ENCODE measurements at regions not wholly inside any gene's neighbourhood (a gene's known extent, or its start where the extent isn't known, plus 50 kb on each side); places are given as distances from the start of the nearest gene placed in this dataset.

DNA sequence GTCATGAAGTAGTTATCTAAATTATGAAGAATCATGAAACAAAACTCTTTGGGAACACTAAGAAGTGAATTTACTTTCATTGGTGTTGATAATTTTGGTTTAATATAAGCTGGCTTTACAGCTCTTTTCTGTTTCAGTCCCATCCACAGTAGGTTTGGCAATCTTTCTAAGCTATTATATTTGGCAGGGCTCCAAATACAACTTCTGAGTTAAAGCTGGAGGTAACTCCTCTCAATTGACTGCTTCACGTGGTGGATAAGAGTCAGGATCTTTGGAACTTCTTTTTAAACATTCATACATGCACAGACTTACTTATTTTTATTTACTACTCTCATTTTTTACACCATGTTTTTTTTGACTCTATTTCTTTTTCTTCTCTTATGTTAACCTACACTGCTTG is 106.5 kb upstream of the EPHA3 start:
- Histone ChIP-seq H3K9me3 (ENCODE audit: insufficient read depth in 2 of 2, low read depth in 1 of 2, low read length in 1 of 2) (0 out of 4 replicates have a peak, but pooled peaks cover 0 to 4% of the 10 kb centered on the region in 2 experiments), H3K4ac (replicated peaks; ENCODE audit: insufficient read length, low read depth, low read length) (no peak overlapping the region), H3K36me3 (ENCODE audit: control insufficient read depth in 2 of 4, insufficient read depth in 4 of 4, low read length in 3 of 4) (no peaks in the 10 kb centered on the region), H3K79me2 (ENCODE audit: control insufficient read depth in 1 of 2, insufficient read depth in 2 of 2, low read length in 2 of 2) (no peaks in the 10 kb centered on the region), H2BK20ac (ENCODE audit: low read length) (no peak overlapping the region), H2BK120ac (replicated peaks; ENCODE audit: low read depth, low read length) (no peak overlapping the region), H3K56ac (replicated peaks; ENCODE audit: insufficient read length, low read depth, low read length) (no peak overlapping the region), H3K4me3 (ENCODE audit: extremely low read depth in 1 of 4, insufficient read depth in 2 of 4, low read depth in 3 of 4, low read length in 4 of 4) (no peak overlapping the region), H2BK12ac (ENCODE audit: low read depth, low read length) (no peak overlapping the region), H3K18ac (ENCODE audit: extremely low read depth, low read length) (no peak overlapping the region), H4K91ac (replicated peaks; ENCODE audit: insufficient read length, low read length) (no peak overlapping the region), H2AK5ac (ENCODE audit: low read depth, low read length) (no peak overlapping the region), H3K4me1 (replicated peaks in 1 of 4; ENCODE audit: control insufficient read depth in 3 of 4, insufficient read depth in 4 of 4, low read length in 3 of 4) (no peaks in the 10 kb centered on the region), H4K8ac (ENCODE audit: extremely low read depth, insufficient read depth, low read length) (no peak overlapping the region), H4K20me1 (replicated peaks in 1 of 2; ENCODE audit: control insufficient read depth in 1 of 2, insufficient read depth in 2 of 2, low read length in 2 of 2) (no peaks in the 10 kb centered on the region), H2BK15ac (ENCODE audit: low read length) (no peak overlapping the region), H3K27me3 (replicated peaks in 1 of 4; ENCODE audit: control insufficient read depth in 3 of 4, extremely low read depth in 1 of 4, insufficient read depth in 3 of 4, low read length in 3 of 4) (no peaks in the 10 kb centered on the region), H3K23me2 (ENCODE audit: low read depth, low read length) (no peaks in the 10 kb centered on the region), H3K27ac (ENCODE audit: low read depth, low read length) (no peak overlapping the region), H3K79me1 (ENCODE audit: low read depth, low read length) (no peaks in the 10 kb centered on the region), H3K23ac (ENCODE audit: insufficient read length) (no peak overlapping the region), H3K14ac (ENCODE audit: insufficient read length) (no peak overlapping the region), H2AFZ (ENCODE audit: low read length) (no peak overlapping the region), H4K5ac (ENCODE audit: insufficient read length, low read depth, low read length) (no peak overlapping the region), H2BK5ac (ENCODE audit: low read depth, low read length) (no peak overlapping the region), H3K4me2 (ENCODE audit: insufficient read depth in 1 of 2, low read depth in 2 of 2, low read length in 2 of 2) (no peak overlapping the region), H3K9ac (replicated peaks in 1 of 4; ENCODE audit: extremely low read depth in 1 of 4, low read depth in 3 of 4, low read length in 3 of 4) (no peak overlapping the region)
- FAIRE-seq (no peak), DNase-seq (ENCODE audit: low read depth in 1 of 2, low spot score in 2 of 2) (no peak)
- 86% methylated on average over 1 of the region's 1 CpG; no CpG with 5 or more reads in 1 of the 2 experiments for whole genome bisulfite sequencing, 2 experiments (ENCODE audit: extremely low coverage in 1 of 2, insufficient coverage in 1 of 2, insufficient read length in 1 of 2, insufficient replicate concordance in 2 of 2, low coverage in 1 of 2, low lambda C conversion rate in 2 of 2, missing lambda C conversion rate in 1 of 2)
- CTCF ChIA-PET (ENCODE audit: partially characterized antibody), result no interaction called here
- POLR2A ChIA-PET (ENCODE audit: partially characterized antibody), result no interaction called here
- no peak for TF ChIP-seq CHD2 (IDR thresholded peaks at IDR 0.05; ENCODE audit: low read length)
- TF ChIP-seq TAF1 (IDR thresholded peaks at IDR 0.05; ENCODE audit: low read depth, low read length), result no peak
- no peak for TF ChIP-seq TAF7 (optimal IDR thresholded peaks at IDR 0.05; ENCODE audit: borderline replicate concordance, low read depth, low read length)
- TF ChIP-seq CBX5 (IDR thresholded peaks at IDR 0.05; ENCODE audit: low read depth, low read length), result no peak
- TF ChIP-seq SRF (IDR thresholded peaks at IDR 0.05; ENCODE audit: low read depth, low read length), result no peak
- no peak for TF ChIP-seq CTBP2 (IDR thresholded peaks at IDR 0.05; ENCODE audit: borderline replicate concordance, insufficient read depth, insufficient read length, low read length)
- TF ChIP-seq MAFK (IDR thresholded peaks at IDR 0.05; ENCODE audit: low read depth, low read length), result no peak
- no peak for TF ChIP-seq BACH1 (IDR thresholded peaks at IDR 0.05; ENCODE audit: low read length)
- no peak for TF ChIP-seq TCF12 (IDR thresholded peaks at IDR 0.05; ENCODE audit: low read depth, low read length)
- TF ChIP-seq PHF8 (conservative IDR thresholded peaks at IDR 0.05; ENCODE audit: low read depth, low read length), result no peak
- TF ChIP-seq, protein P1, sequence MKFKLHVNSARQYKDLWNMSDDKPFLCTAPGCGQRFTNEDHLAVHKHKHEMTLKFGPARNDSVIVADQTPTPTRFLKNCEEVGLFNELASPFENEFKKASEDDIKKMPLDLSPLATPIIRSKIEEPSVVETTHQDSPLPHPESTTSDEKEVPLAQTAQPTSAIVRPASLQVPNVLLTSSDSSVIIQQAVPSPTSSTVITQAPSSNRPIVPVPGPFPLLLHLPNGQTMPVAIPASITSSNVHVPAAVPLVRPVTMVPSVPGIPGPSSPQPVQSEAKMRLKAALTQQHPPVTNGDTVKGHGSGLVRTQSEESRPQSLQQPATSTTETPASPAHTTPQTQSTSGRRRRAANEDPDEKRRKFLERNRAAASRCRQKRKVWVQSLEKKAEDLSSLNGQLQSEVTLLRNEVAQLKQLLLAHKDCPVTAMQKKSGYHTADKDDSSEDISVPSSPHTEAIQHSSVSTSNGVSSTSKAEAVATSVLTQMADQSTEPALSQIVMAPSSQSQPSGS (IDR thresholded peaks at IDR 0.05; ENCODE audit: low read length), result no peak
- no peak for TF ChIP-seq FOSL1 (IDR thresholded peaks at IDR 0.05; ENCODE audit: insufficient read depth, low read depth, low read length)
- no peak for TF ChIP-seq RXRA (IDR thresholded peaks at IDR 0.05; ENCODE audit: insufficient read depth, low read depth, low read length)
- no peak for TF ChIP-seq TEAD4 (IDR thresholded peaks at IDR 0.05; ENCODE audit: low read depth, low read length)

All from H1 (cell line).